Lower leg skin (tissue), 3 donors: ENCODE measurements at regions not wholly inside any gene's neighbourhood (a gene's known extent, or its start where the extent isn't known, plus 50 kb on each side); places are given as distances from the start of the nearest gene placed in this dataset.

Experiments used
- CTCF ChIP-seq, 3 donors: fragments of 450-650 bp; IDR thresholded peaks; one replicate each; pipeline ENCODE4 v1.5.1; 2016; ENCODE audit warnings: antibody characterized with exemption in 3 of 3, mild to moderate bottlenecking in 3 of 3, moderate library complexity in 2 of 3
- POLR2A ChIP-seq, 2 donors: fragments of 450-650 bp; IDR thresholded peaks; one replicate each; pipeline ENCODE4 v1.6.1; 2016 to 2017; ENCODE audit warnings: antibody characterized with exemption in 2 of 2, mild to moderate bottlenecking in 1 of 2, moderate library complexity in 1 of 2

- no peak for TF ChIP-seq POLR2A (IDR thresholded peaks at IDR 0.05)
- TF ChIP-seq CTCF (IDR thresholded peaks at IDR 0.05) = no peak
Observed at GRCh38 chr18:57969824-57970223, 74.2 kb upstream of the NEDD4L start.
